SW 1271 (cell line): ENCODE measurements at regions not wholly inside any gene's neighbourhood (a gene's known extent, or its start where the extent isn't known, plus 50 kb on each side); places are given as distances from the start of the nearest gene placed in this dataset.
"Not testable (repeated sequence)": the region's sequence is repeated elsewhere in the genome, so short reads cannot be mapped to it uniquely, and the experiment has no call there.

ENCODE experiments used
- DNase-seq, 2 experiments: peaks; one replicate each; lab custom pipeline; 2025; lab: John Stamatoyannopoulos, UW

DNA sequence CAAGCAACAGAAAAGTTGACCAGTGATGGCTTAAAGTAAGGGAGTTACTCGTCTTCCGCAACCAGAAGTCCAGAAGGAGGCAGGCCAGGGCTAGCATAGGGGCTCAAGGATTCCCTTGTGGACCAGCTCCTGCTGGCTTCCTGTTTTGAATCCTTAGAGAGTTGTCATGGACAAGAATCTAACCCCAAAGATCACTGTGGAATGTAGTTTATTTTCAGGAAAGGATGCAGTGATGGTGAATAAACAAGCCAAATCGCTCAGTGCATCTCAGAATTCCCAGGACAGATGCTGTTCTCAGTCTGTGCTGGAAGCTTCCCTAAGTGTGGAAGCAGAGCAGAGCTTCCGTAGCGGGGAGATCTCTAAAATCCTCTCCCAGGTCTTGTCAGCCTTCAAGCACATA lies 311.3 kb downstream of the C12orf75 start:
- DNase-seq, result no peak

GRCh38 chr12:105644770-105645169 lies 314.3 kb downstream of the C12orf75 start:
- no peak for DNase-seq

DNA sequence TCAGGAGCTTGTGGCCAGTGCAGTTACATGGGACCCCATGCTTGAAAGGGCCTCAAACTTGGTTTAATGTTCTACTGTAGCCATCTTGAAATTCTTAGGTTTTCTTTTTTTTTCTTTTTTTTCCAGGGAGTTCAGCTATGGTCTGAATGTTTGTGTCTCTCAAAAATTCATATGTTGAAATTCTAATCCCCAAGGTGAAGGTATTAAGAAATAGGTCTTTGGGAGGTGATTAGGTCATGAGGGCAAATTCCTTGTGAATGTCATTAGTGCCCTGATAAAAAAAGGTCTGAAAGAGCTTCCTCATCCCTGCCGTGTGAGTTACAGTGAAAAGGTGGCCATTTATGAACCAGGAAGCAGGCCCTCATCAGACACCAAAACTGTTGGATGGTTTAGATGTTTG lies 324.1 kb downstream of the C12orf75 start:
- DNase-seq, result no peak

- DNase-seq, result no peak
These were observed 327.9 kb downstream of the C12orf75 start for GRCh38 chr12:105658389-105658788.

DNA sequence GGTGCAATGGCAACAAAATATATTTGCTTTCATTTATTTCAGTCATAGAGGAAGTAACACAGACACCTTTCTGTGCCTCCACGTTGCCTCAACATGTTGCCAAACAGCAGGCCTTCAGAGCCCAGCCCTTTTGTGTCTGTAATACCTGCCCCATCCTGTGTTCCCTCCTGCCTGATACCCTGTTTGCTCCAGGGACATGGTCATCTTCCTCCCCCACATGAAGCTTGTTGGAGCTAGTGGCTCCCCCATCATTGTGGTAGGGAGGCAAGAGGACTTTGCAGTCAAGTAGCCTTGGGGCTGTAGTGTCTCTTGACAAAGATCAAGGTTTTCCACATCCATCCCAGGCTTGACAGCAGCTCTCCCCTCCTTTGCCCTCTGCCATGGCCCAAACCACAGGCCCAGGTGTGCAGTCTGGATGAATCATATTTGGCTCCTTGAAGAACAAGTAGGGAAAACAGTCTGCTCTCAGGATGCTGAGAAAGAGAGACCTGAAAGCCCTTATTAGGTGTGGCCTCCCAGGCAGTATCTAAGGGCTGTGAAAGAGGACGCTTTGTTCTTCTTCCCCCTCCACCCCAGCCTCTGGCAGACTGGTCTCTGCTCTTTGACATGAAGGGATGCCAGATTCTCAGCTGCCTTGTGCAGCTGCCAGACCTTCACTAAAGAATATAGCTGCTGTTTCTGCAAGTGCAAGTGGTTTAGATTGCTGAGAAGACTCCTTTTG lies 329.0 kb downstream of the C12orf75 start:
- no peak for DNase-seq

DNA sequence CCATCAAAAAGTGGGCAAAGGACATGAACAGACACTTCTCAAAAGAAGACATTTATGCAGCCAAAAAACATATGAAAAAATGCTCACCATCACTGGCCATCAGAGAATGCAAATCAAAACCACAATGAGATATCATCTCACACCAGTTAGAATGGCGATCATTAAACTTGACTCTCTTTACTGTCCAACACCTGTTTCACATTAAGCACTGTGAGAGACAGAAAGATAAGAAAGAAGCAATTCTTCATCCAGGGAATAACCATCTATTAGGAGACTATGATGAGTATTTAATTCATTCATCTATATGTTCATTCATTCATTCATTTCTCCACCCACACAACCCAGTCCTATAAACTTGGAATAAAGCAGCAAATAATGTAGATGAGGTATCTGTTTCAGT lies 334.3 kb downstream of the C12orf75 start:
- not testable (repeated sequence) for DNase-seq

GRCh38 chr12:105665366-105665765 lies 334.9 kb downstream of the C12orf75 start:
- no peak for DNase-seq

DNA sequence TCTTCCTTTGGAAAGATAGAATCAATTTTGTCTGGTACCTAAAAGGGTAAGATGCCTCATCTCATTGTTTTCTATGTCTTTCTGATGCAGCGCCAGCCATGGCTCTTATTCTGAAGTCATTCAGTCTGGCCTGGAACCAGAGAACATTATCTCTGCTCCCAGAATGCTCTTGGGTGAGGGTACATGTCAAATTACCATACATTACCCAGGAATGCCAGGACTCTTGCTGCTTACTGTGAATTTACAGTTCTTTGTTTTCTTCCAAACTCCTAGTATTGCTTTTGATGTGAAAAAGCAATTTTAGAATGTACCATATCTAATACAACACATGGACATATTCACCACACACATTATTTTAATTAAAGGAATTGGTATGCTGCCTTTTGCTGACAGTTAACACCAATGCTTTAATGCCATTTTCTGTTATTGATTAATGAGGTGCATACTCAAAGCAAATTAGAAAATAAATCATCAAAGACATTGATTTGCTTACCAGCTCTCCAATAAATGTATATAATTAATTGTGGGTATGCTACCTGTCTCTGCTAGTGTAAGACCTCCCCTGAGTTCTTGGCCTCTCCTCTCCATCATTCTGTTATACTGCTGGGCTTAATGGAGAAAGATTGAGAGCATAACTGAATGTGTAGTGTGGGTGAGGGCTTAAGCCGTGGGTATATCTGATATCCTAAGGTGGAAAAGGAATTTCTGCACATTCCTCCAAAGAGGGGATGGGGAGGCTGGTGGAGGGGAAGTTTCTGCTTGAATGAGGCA lies 337.7 kb downstream of the C12orf75 start:
- DNase-seq, result no peak

DNA sequence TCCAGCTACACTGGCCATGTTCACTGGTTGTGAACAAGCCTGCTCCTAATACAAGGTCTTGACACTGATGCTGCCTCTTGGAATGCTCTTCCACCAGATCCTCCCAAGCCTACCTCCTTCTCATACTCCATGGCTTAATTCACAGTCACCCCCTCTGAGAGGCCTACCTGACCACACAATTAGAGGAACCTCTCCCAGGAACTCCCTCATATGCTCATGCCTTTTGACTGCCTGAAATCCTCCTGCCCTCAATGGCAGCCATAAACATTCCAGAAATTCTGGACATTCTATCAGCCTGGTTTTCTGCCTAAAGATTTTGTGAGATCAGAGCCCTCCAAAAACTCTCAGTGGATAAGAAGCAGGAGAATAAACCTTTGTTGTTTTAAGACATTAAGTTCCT lies 340.2 kb downstream of the C12orf75 start:
- DNase-seq, result no peak

DNA sequence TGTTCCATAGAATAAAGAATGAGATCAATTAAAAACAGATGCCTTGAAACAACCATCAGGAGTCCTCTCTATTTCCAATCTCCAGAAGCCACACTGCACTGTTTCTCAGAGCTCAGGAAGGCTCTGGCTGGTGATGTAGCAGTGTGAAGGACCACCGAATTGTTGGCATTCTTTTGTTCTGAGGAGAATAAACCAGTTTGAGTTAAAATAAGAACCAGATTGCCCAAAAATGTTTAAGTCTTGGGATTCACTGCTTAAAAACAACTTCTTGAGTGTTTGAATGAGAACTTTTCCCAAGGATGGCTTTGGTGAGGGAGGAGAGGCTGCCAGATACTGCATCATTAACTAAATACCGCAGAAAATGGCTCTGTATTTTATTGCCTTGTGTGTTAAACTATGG lies 341.2 kb downstream of the C12orf75 start:
- no peak for DNase-seq

- no peak for DNase-seq
These were observed 341.9 kb downstream of the C12orf75 start for GRCh38 chr12:105672121-105672975.

DNA sequence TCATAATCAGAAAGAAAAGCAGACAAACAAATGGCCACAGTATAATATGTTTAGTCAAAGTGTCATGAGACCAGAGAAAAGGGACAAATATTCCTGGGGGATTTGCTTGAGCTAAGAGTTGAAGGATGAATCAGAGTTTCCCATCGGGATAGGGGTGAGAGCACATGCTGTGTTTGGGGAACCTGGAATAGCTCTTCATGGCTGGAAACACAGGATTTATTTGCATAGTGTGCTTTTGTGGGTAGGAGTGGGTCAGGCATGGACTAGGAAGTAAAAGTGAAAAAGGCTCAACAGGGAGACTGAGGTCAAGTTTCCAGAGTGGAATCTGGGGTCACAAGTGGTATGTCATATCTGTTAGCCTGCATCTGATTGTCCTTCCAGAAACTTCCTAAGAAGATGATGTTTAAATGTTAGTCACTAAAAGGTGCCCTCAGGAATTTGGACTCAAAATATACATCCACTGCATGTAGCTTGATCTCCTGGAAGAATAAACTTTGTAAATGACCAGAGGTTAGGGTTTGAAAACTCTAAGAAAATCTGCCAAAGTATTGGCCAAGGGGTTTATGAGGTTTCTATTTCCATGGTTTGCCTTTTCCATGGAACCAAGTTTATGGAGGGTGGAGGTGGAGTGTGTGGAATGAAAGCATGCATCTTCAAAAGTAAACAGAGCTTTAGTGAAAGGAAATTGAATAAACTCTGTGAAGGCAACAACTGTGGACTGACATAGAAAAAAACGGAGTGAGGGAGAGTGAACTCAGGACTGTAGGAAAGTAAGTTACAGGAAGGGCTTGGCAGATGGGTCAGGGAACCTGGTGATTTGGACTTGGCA lies 344.6 kb downstream of the C12orf75 start:
- DNase-seq, result no peak

- DNase-seq, result no peak
These were observed 346.2 kb downstream of the C12orf75 start for GRCh38 chr12:105676694-105677093.

DNA sequence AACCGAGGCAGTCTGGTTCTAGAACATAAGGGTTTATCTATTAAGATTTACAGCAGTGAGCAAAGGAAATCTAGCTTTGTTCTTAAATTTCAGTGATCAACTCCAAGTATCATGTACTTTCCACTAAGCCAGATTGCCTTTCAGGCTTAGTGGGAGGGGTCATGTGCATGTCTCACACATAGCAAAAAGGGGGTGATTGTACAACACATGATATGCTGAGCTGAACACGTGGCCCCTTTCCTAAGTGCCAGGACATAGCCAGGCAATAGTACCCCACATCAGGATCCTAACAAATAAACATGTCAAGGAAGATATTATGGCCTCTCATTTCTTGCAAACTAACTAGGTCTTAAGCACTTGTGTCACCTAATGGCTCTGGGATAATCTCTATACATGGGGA lies 347.2 kb downstream of the C12orf75 start:
- no peak for DNase-seq

GRCh38 chr12:105679982-105680381 lies 349.5 kb downstream of the C12orf75 start:
- no peak for DNase-seq

DNA sequence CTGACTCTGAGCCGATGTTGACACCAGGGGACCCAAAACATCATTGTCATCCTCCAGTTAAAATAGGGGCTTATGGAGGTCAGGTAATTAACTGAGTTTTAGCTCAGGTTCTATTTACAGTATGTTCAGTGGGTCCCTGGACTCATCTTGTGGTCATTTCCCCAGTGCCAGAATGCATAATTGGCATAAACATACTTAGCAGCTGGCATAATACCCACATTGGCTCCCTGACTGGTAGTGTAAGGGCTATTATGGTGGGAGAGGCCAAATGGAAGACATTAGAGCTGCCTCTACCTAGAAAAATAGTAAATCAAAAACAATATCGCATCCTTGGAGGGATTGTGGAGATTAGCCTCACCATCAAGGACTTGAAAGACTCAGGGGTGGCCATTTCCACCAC lies 350.9 kb downstream of the C12orf75 start:
- DNase-seq, result no peak

DNA sequence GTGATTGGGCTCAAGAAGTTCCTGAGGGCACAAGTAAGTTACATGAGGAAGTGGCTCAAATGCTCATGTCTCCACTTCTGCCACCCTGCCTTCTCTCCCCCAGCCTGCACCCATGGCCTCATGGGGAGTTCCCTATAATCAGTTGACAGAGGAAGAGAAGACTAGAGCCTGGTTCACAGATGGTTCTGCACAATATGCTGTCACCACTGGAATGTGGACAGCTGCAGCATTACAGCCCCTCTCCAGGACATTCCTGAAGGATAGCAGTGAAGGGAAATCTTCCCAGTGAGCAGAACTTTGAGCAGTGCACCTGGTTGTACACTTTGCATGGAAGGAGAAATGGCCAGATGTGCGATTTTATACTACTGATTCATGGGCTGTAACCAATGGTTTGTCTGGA lies 352.3 kb downstream of the C12orf75 start:
- not testable (repeated sequence) for DNase-seq

DNA sequence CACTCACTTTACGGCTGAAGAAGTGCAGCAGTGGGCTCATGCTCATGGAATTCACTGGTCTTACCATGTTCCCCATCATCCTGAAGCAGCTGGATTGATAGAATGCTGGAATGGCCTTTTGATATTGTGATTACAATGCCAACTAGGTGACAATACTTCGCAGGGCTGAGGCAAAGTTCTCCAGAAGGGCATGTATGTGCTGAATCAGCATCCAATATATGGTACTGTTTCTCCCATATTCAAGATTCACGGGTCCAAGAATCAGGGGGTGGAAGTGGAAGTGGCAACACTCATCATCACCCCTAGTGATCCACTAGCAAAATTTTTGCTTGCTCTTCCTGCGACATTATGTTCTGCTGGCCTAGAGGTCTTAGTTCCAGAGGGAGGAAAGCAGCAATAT lies 353.3 kb downstream of the C12orf75 start:
- not testable (repeated sequence) for DNase-seq

- no peak for DNase-seq
These were observed 367.6 kb downstream of the C12orf75 start for GRCh38 chr12:105698075-105698474.

DNA sequence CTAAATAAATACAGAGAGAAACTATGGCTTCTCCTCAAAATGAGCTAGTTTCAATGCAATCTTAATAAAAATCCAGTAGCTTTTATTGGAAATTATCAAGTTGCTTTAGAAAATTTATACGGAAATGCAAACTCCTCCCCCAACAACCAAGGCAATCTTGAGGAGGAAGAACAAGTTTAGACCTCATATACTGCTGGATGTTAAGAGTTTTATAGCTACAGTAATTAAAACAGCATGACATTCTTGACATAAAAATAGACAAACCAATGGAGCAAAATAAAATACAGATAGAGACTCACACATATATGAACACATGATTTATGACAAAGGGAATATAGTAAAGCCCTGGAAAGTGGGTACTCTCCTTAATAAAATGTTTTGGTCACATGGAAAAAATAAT lies 368.7 kb downstream of the C12orf75 start:
- DNase-seq, result no peak

- DNase-seq, result no peak
These were observed 374.3 kb downstream of the C12orf75 start for GRCh38 chr12:105704787-105705186.

DNA sequence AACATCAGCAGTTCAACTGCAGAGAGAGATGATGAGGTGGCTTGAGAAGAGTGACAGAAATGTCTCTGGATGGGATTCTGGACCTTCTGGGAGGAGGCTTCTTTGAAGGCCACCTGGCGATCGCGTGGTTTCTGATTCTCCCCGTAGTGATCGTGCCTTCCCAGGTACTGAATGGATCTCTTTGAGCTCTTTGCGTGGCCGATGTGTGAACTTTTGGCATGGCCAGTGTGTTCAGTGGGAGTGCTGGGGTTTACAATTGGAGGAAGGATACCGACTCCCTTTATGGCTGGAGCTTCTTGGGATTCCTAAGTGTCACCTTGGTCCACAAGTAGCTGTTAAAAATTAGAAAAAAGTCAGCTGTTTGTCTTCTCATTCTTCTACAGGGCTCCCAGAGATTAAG lies 374.7 kb downstream of the C12orf75 start:
- DNase-seq, result no peak
